Liver (tissue), 8 donors: ENCODE measurements at regions not wholly inside any gene's neighbourhood (a gene's known extent, or its start where the extent isn't known, plus 50 kb on each side); places are given as distances from the start of the nearest gene placed in this dataset.
"Not testable (repeated sequence)": the region's sequence is repeated elsewhere in the genome, so short reads cannot be mapped to it uniquely, and the experiment has no call there.

Source experiments
- DNase-seq: peaks from one replicate; pipeline ENCODE4 v3.0.0-alpha.2; 2017; ENCODE audit warnings: low spot score
- H3K27ac ChIP-seq, 2 donors: one replicate each; pipeline ENCODE4 v1.7.0; 2013; ENCODE audit warnings: inconsistent platforms in 2 of 2, low read length in 2 of 2, control low read depth in 1 of 2, low read depth in 1 of 2, mild to moderate bottlenecking in 1 of 2
- H3K27me3 ChIP-seq, 4 donors: one replicate each; pipeline versions ENCODE4 v1.6.1 to v1.7.0; 2013; ENCODE audit warnings: low read length in 3 of 4, inconsistent platforms in 1 of 4, mild to moderate bottlenecking in 1 of 4, moderate library complexity in 1 of 4; ENCODE audit not compliant: control insufficient read depth in 4 of 4, insufficient read depth in 4 of 4
- H3K36me3 ChIP-seq, 4 donors: one replicate each; pipeline versions ENCODE4 v1.6.1 to v1.7.0; 2013; ENCODE audit warnings: low read length in 3 of 4, mild to moderate bottlenecking in 3 of 4, low read depth in 1 of 4, moderate library complexity in 1 of 4; ENCODE audit not compliant: control insufficient read depth in 4 of 4, insufficient read depth in 3 of 4
- H3K4me1 ChIP-seq, 4 donors: one replicate each; pipeline versions ENCODE4 v1.6.1 to v1.7.0; 2013; ENCODE audit warnings: low read length in 3 of 4, mild to moderate bottlenecking in 3 of 4, moderate library complexity in 1 of 4; ENCODE audit not compliant: control insufficient read depth in 4 of 4, insufficient read depth in 4 of 4
- H3K4me3 ChIP-seq, 3 donors: one replicate each; pipeline versions ENCODE4 v1.6.1 to v1.7.0; 2013; ENCODE audit warnings: low read length in 3 of 3, control low read depth in 1 of 3, low read depth in 1 of 3, mild to moderate bottlenecking in 1 of 3
- H3K9ac ChIP-seq, 2 donors: one replicate each; pipeline ENCODE4 v1.7.0; 2013; ENCODE audit warnings: low read length in 2 of 2, mild to moderate bottlenecking in 2 of 2, moderate library complexity in 2 of 2, control low read depth in 1 of 2, low read depth in 1 of 2
- H3K9me3 ChIP-seq, 4 donors: one replicate each; pipeline versions ENCODE4 v1.6.1 to v1.7.0; 2013; ENCODE audit warnings: low read length in 3 of 4; ENCODE audit not compliant: control insufficient read depth in 4 of 4
- ATF3 ChIP-seq: IDR thresholded peaks from 2 replicates; pipeline ENCODE4 v1.6.1; 2016; ENCODE audit warnings: antibody characterized with exemption
- EGR1 ChIP-seq, 2 donors: IDR thresholded peaks; 2 replicates each; pipeline ENCODE4 v1.6.1; 2016 to 2018; ENCODE audit warnings: antibody characterized with exemption in 2 of 2, low read depth in 2 of 2
- FOXA2 ChIP-seq: IDR thresholded peaks from 2 replicates; pipeline ENCODE4 v1.6.1; 2016; ENCODE audit warnings: antibody characterized with exemption
- GABPA ChIP-seq, 2 donors: IDR thresholded peaks in 1 of 2; conservative IDR thresholded peaks in 1 of 2; 2 replicates each; pipeline ENCODE4 v1.6.1; 2016; ENCODE audit warnings: antibody characterized with exemption in 2 of 2, mild to moderate bottlenecking in 1 of 2, moderate library complexity in 1 of 2
- HNF4A ChIP-seq, 2 donors: conservative IDR thresholded peaks; 2 replicates each; pipeline ENCODE4 v1.6.1; 2016; ENCODE audit warnings: antibody characterized with exemption in 2 of 2, mild to moderate bottlenecking in 2 of 2
- HNF4G ChIP-seq: IDR thresholded peaks from 2 replicates; pipeline ENCODE4 v1.6.1; 2016; ENCODE audit warnings: antibody characterized with exemption
- JUND ChIP-seq, 2 donors: IDR thresholded peaks; 2 replicates each; pipeline ENCODE4 v1.6.1; 2016; ENCODE audit warnings: antibody characterized with exemption in 2 of 2
- NR2F2 ChIP-seq: IDR thresholded peaks from 2 replicates; pipeline ENCODE4 v1.6.1; 2016; ENCODE audit warnings: antibody characterized with exemption
- RAD21 ChIP-seq, 2 donors: IDR thresholded peaks; 2 replicates each; pipeline ENCODE4 v1.6.1; 2016; ENCODE audit warnings: antibody characterized with exemption in 2 of 2, mild to moderate bottlenecking in 2 of 2
- REST ChIP-seq: IDR thresholded peaks from 2 replicates; pipeline ENCODE4 v1.6.1; 2016; ENCODE audit warnings: antibody characterized with exemption, mild to moderate bottlenecking
- RXRA ChIP-seq, 2 donors: IDR thresholded peaks; 2 replicates each; pipeline ENCODE4 v1.6.1; 2017 to 2018; ENCODE audit warnings: antibody characterized with exemption in 2 of 2, mild to moderate bottlenecking in 1 of 2
- SP1 ChIP-seq: IDR thresholded peaks from 2 replicates; pipeline ENCODE4 v1.6.1; 2018; ENCODE audit warnings: antibody characterized with exemption, mild to moderate bottlenecking
- TAF1 ChIP-seq: conservative IDR thresholded peaks from 2 replicates; pipeline ENCODE4 v1.6.1; 2016; ENCODE audit warnings: antibody characterized with exemption, mild to moderate bottlenecking
- WGBS: extraction: QIAGEN DNeasy Blood & Tissue Kit; methylation state at CpG from one replicate; pipeline ENCODE4 v1.1.7; 2013; 5-methylcytosine and 5-hydroxymethylcytosine counted together
- TF ChIP-seq, protein P1 (sequence below): fragments of 150-350 bp; IDR thresholded peaks from 2 replicates; pipeline ENCODE4 v1.5.1; 2017; ENCODE audit warnings: improper control_type of control experiment, low read depth, low read length; ENCODE audit not compliant: missing input control
- TF ChIP-seq, protein P2 (sequence below): IDR thresholded peaks from 2 replicates; pipeline ENCODE4 v1.6.1; 2016; ENCODE audit warnings: antibody characterized with exemption
- donor health status: healthy.
- donor health status: healthy.
- donor health status: healthy.
- donor health status: healthy.
- donor health status: healthy.

GRCh38 chr4:30586850-30587249, 133.3 kb upstream of the PCDH7 start:
- WGBS: 83% methylated on average over 9 of the region's 9 CpGs
- TF ChIP-seq ATF3 (no peak), RXRA (IDR thresholded peaks at IDR 0.05) (no peak), FOXA2 (no peak), NR2F2 (no peak), HNF4G (no peak), RAD21 (IDR thresholded peaks at IDR 0.05) (no peak)
- Histone ChIP-seq H3K36me3 (no peaks in the 10 kb centered on the region), H3K27ac (no peak overlapping the region), H3K27me3 (peaks cover 0 to 2% (median 0%) of the 10 kb centered on the region in 4 donors), H3K4me1 (no peaks in the 10 kb centered on the region), H3K9ac (no peak overlapping the region), H3K4me3 (no peak overlapping the region), H3K9me3 (no peaks in the 10 kb centered on the region)
- DNase-seq: no peak

DNA sequence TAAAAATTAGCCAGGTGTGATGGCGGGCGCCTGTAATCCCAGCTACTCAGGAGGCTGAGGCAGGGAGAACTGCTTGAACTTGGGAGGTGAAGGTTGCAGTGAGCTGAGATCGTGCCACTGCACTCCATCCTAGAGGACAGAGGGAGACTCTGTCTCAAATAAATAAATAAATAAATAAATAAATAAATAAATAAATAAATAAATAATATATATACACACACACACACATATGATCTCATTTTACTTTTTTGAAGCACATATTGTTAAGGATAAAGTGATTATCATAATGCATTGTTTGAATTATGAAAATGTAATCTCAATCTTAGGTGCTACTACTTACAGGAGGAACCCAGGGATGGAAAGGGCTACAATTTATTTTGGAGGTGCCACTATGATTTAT, 130.5 kb upstream of the PCDH7 start:
- H3K27ac ChIP-seq, DNase-seq, H3K36me3 ChIP-seq, H3K9ac ChIP-seq, H3K27me3 ChIP-seq, H3K9me3 ChIP-seq, H3K4me1 ChIP-seq, H3K4me3 ChIP-seq: not testable (repeated sequence)
- WGBS: 87% methylated on average over 3 of the region's 3 CpGs

GRCh38 chr4:30600246-30601017, 119.7 kb upstream of the PCDH7 start:
- Histone ChIP-seq H3K9ac (no peak overlapping the region), H3K27me3 (no peaks in the 10 kb centered on the region), H3K4me3 (no peak overlapping the region), H3K27ac (no peak overlapping the region), H3K9me3 (no peaks in the 10 kb centered on the region), H3K4me1 (no peaks in the 10 kb centered on the region), H3K36me3 (no peaks in the 10 kb centered on the region)
- 49% methylated on average over 5 of the region's 5 CpGs for WGBS
- TF ChIP-seq, protein P1, sequence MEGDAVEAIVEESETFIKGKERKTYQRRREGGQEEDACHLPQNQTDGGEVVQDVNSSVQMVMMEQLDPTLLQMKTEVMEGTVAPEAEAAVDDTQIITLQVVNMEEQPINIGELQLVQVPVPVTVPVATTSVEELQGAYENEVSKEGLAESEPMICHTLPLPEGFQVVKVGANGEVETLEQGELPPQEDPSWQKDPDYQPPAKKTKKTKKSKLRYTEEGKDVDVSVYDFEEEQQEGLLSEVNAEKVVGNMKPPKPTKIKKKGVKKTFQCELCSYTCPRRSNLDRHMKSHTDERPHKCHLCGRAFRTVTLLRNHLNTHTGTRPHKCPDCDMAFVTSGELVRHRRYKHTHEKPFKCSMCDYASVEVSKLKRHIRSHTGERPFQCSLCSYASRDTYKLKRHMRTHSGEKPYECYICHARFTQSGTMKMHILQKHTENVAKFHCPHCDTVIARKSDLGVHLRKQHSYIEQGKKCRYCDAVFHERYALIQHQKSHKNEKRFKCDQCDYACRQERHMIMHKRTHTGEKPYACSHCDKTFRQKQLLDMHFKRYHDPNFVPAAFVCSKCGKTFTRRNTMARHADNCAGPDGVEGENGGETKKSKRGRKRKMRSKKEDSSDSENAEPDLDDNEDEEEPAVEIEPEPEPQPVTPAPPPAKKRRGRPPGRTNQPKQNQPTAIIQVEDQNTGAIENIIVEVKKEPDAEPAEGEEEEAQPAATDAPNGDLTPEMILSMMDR: no peak
- TF ChIP-seq REST (no peak), TAF1 (no peak), ATF3 (no peak), EGR1 (IDR thresholded peaks at IDR 0.05; ENCODE audit: low read depth in 2 of 2) (no peak), JUND (IDR thresholded peaks at IDR 0.05) (no peak), GABPA (IDR thresholded peaks at IDR 0.05 in 1 of 2, conservative IDR thresholded peaks at IDR 0.05 in 1 of 2) (no peak), SP1 (no peak), HNF4A (conservative IDR thresholded peaks at IDR 0.05) (no peak)
- TF ChIP-seq, protein P2, sequence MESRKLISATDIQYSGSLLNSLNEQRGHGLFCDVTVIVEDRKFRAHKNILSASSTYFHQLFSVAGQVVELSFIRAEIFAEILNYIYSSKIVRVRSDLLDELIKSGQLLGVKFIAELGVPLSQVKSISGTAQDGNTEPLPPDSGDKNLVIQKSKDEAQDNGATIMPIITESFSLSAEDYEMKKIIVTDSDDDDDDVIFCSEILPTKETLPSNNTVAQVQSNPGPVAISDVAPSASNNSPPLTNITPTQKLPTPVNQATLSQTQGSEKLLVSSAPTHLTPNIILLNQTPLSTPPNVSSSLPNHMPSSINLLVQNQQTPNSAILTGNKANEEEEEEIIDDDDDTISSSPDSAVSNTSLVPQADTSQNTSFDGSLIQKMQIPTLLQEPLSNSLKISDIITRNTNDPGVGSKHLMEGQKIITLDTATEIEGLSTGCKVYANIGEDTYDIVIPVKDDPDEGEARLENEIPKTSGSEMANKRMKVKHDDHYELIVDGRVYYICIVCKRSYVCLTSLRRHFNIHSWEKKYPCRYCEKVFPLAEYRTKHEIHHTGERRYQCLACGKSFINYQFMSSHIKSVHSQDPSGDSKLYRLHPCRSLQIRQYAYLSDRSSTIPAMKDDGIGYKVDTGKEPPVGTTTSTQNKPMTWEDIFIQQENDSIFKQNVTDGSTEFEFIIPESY: no peak
- DNase-seq: no peak
